ENCODE measurements at regions not wholly inside any gene's neighbourhood (a gene's known extent, or its start where the extent isn't known, plus 50 kb on each side); places are given as distances from the start of the nearest gene placed in this dataset.

DNA sequence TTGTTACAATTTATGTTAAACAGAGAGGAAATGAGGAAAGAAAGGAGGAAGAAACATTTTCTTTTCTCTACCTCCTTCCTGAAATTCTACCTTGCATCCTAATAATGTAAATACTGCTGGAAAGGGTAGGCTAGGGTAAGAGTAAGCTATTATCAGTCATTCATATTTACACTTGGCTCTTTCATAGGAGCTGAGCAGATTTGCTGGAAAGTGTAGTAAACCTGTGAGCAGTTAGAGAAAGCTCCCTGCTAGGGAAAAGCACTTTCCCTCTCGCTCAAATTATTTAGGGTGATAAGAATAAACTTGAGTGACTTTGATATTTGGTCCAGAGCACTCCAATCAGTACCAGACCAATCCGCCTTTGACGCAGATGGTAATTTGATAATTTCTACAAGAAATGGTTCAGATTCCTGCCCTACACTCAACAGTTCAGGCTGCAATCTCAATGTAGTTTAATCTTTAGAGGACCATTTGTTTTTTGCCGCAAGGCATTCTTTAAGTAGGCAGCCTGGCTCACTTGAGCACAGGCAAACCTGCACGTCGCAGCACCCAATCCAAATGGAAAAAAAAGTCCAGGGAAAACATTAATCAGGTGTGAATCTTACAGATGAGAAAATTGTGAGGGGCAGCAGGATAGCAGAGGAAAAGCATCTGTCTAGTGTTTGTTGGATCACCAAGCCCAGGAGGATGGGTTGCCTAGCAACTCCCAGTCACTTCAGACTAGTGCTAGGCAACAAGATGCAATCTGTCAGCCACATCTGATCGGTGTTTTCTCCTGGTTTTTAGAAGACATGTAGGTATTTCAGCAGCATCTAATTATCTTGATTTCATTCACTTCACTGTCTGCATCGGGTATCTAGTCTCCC is 68.6 kb upstream of the KL start:
- Histone ChIP-seq H3K27me3 (ENCODE audit: insufficient read depth, poor library complexity, severe bottlenecking) (no peaks in the 10 kb centered on the region), H3K4me1 (ENCODE audit: insufficient read depth, poor library complexity, severe bottlenecking) (no peaks in the 10 kb centered on the region), H3K27ac (ENCODE audit: poor library complexity, severe bottlenecking) (no peak overlapping the region), H3K36me3 (ENCODE audit: low read depth) (no peaks in the 10 kb centered on the region), H3K9me3 (ENCODE audit: severe bottlenecking) (no peaks in the 10 kb centered on the region), H3K4me3 (ENCODE audit: severe bottlenecking) (no peak overlapping the region)
- no peak for ATAC-seq (ENCODE audit: low read depth)
- TF ChIP-seq, protein P1, sequence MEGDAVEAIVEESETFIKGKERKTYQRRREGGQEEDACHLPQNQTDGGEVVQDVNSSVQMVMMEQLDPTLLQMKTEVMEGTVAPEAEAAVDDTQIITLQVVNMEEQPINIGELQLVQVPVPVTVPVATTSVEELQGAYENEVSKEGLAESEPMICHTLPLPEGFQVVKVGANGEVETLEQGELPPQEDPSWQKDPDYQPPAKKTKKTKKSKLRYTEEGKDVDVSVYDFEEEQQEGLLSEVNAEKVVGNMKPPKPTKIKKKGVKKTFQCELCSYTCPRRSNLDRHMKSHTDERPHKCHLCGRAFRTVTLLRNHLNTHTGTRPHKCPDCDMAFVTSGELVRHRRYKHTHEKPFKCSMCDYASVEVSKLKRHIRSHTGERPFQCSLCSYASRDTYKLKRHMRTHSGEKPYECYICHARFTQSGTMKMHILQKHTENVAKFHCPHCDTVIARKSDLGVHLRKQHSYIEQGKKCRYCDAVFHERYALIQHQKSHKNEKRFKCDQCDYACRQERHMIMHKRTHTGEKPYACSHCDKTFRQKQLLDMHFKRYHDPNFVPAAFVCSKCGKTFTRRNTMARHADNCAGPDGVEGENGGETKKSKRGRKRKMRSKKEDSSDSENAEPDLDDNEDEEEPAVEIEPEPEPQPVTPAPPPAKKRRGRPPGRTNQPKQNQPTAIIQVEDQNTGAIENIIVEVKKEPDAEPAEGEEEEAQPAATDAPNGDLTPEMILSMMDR (IDR thresholded peaks at IDR 0.05; ENCODE audit: poor library complexity, severe bottlenecking): no peak
- DNase-seq (ENCODE audit: low spot score): no peak

DNA sequence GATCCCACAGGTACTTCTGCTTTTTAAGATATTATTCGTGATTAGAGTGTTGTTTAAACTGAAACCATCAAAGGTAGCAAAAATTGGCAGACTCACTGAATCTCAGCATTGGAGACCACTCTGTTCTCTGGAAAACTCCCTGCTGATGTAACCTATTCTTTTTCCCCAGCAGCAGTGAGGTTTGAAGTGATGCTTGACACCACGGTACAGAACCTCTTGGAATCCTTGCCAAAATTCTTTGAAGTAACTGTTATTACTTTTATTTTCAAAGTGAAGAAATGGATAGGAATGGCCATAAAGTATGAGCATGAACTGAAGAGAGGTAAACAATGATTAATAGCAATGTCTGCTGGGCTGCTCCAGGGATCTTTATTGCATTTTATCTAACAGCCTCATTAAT is 66.4 kb upstream of the KL start:
- H3K4me3 ChIP-seq (ENCODE audit: severe bottlenecking): no peak overlapping the region
- H3K4me1 ChIP-seq (ENCODE audit: insufficient read depth, poor library complexity, severe bottlenecking): no peaks in the 10 kb centered on the region
- H3K27ac ChIP-seq (ENCODE audit: poor library complexity, severe bottlenecking): no peak overlapping the region
- H3K9me3 ChIP-seq (ENCODE audit: severe bottlenecking): no peaks in the 10 kb centered on the region
- TF ChIP-seq, protein P1 (IDR thresholded peaks at IDR 0.05; ENCODE audit: poor library complexity, severe bottlenecking): no peak
- no peaks in the 10 kb centered on the region for H3K36me3 ChIP-seq (ENCODE audit: low read depth)
- no peak for ATAC-seq (ENCODE audit: low read depth)
- no peaks in the 10 kb centered on the region for H3K27me3 ChIP-seq (ENCODE audit: insufficient read depth, poor library complexity, severe bottlenecking)
- no peak for DNase-seq (ENCODE audit: low spot score)

- H3K27me3 ChIP-seq (ENCODE audit: insufficient read depth, poor library complexity, severe bottlenecking): no peaks in the 10 kb centered on the region
- H3K36me3 ChIP-seq (ENCODE audit: low read depth): no peaks in the 10 kb centered on the region
- no peak overlapping the region for H3K27ac ChIP-seq (ENCODE audit: poor library complexity, severe bottlenecking)
- DNase-seq (ENCODE audit: low spot score): no peak
- H3K9me3 ChIP-seq (ENCODE audit: severe bottlenecking): no peaks in the 10 kb centered on the region
- H3K4me1 ChIP-seq (ENCODE audit: insufficient read depth, poor library complexity, severe bottlenecking): no peaks in the 10 kb centered on the region
- no peak overlapping the region for H3K4me3 ChIP-seq (ENCODE audit: severe bottlenecking)
- no peak for ATAC-seq (ENCODE audit: low read depth)
- TF ChIP-seq, protein P1 (IDR thresholded peaks at IDR 0.05; ENCODE audit: poor library complexity, severe bottlenecking): no peak
Measured at GRCh38 chr13:32951580-32951979, 64.6 kb upstream of the KL start.

DNA sequence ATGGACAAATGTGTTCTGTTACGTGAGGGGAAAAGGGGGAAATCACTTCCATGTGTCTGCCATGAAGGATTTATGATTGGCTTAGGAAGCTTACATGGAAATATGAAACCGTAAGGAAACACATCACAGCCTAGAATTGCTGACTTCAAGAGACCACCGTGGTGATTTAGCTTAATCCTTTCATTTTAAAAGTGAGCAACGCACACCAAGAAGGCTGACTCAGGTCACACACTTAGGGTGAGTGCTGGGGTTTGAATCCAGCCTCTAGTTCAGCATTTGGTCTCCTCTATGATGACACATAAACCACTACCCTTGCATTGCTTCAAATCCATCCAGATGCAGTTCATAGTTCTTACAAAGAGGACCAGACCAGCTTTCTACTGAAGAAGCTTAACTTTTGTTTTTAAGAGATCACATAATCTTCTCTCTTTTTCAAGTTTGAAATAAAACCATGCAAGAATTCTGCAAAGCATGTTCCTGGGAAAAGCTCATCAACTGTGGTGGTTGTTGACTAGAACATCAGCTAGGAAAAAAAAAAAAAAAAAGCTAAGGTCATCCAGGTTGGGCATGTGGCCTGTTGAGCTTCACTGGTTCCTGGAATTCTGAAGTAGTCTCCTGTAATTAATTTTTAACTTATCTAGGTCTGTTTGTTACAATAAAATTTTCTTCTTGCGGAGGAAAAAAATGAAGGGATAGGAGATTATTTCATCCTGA is 60.2 kb upstream of the KL start:
- no peaks in the 10 kb centered on the region for H3K27me3 ChIP-seq (ENCODE audit: insufficient read depth, poor library complexity, severe bottlenecking)
- ATAC-seq (ENCODE audit: low read depth) (no peak), DNase-seq (ENCODE audit: low spot score) (no peak)
- H3K27ac ChIP-seq (ENCODE audit: poor library complexity, severe bottlenecking): no peak overlapping the region
- H3K4me1 ChIP-seq (ENCODE audit: insufficient read depth, poor library complexity, severe bottlenecking): no peaks in the 10 kb centered on the region
- H3K4me3 ChIP-seq (ENCODE audit: severe bottlenecking): no peak overlapping the region
- no peaks in the 10 kb centered on the region for H3K36me3 ChIP-seq (ENCODE audit: low read depth)
- TF ChIP-seq, protein P1 (IDR thresholded peaks at IDR 0.05; ENCODE audit: poor library complexity, severe bottlenecking): no peak
- no peaks in the 10 kb centered on the region for H3K9me3 ChIP-seq (ENCODE audit: severe bottlenecking)

- Histone ChIP-seq H3K27ac (ENCODE audit: poor library complexity, severe bottlenecking) (no peak overlapping the region), H3K36me3 (ENCODE audit: low read depth) (no peaks in the 10 kb centered on the region), H3K9me3 (ENCODE audit: severe bottlenecking) (no peaks in the 10 kb centered on the region), H3K4me1 (ENCODE audit: insufficient read depth, poor library complexity, severe bottlenecking) (no peaks in the 10 kb centered on the region), H3K27me3 (ENCODE audit: insufficient read depth, poor library complexity, severe bottlenecking) (no peaks in the 10 kb centered on the region), H3K4me3 (ENCODE audit: severe bottlenecking) (no peak overlapping the region)
- DNase-seq (ENCODE audit: low spot score) (no peak), ATAC-seq (ENCODE audit: low read depth) (no peak)
- TF ChIP-seq, protein P1 (IDR thresholded peaks at IDR 0.05; ENCODE audit: poor library complexity, severe bottlenecking): no peak
Measured at GRCh38 chr13:32956595-32956933, 59.7 kb upstream of the KL start.
